GM23338 (cell line): ENCODE measurements at regions not wholly inside any gene's neighbourhood (a gene's known extent, or its start where the extent isn't known, plus 50 kb on each side); places are given as distances from the start of the nearest gene placed in this dataset.

Source experiments
- CREB1 ChIP-seq: fragments of 250-450 bp; sonication (Bioruptor Pico); IDR thresholded peaks from 2 replicates; pipeline ENCODE4 v1.5.0; 2020; ENCODE audit warnings: low read depth, mild to moderate bottlenecking, moderate library complexity
- EZH2 ChIP-seq: fragments of 200-600 bp; sonication (generic); IDR thresholded peaks from one replicate; pipeline ENCODE4 v1.8.0; 2017; ENCODE audit warnings: antibody characterized with exemption, mild to moderate bottlenecking, low read depth; ENCODE audit not compliant: unreplicated experiment
- EZH2phosphoT487 ChIP-seq: fragments of 200-600 bp; sonication (generic); IDR thresholded peaks from one replicate; pipeline ENCODE4 v1.8.1; 2018; ENCODE audit warnings: antibody characterized with exemption; ENCODE audit not compliant: unreplicated experiment
- POLR2AphosphoS5 ChIP-seq: IDR thresholded peaks from 2 replicates; pipeline ENCODE4 v1.6.1; 2016; ENCODE audit warnings: antibody characterized with exemption, low read depth
- ZNF331 ChIP-seq: fragments of 250-450 bp; sonication (Bioruptor Pico); IDR thresholded peaks from 2 replicates; pipeline ENCODE4 v1.5.0; 2020; ENCODE audit warnings: low read depth, mild to moderate bottlenecking, moderate library complexity
- TF ChIP-seq, protein P1 (sequence below), 2 experiments: fragments of 200-600 bp in 1 of 2; sonication (generic) in 1 of 2; conservative IDR thresholded peaks; 2 replicates each; pipeline versions ENCODE4 v1.5.1 to v1.6.1; 2016 to 2017; ENCODE audit warnings: antibody characterized with exemption in 2 of 2, low read depth in 2 of 2, mild to moderate bottlenecking in 2 of 2, moderate library complexity in 1 of 2
- TF ChIP-seq, protein P2 (sequence below): IDR thresholded peaks from 2 replicates; pipeline ENCODE4 v1.6.1; 2016; ENCODE audit warnings: antibody characterized with exemption
- TF ChIP-seq, protein P3 (sequence below): IDR thresholded peaks from one replicate; pipeline ENCODE4 v1.6.1; 2018; ENCODE audit warnings: antibody characterized with exemption; ENCODE audit not compliant: unreplicated experiment

DNA sequence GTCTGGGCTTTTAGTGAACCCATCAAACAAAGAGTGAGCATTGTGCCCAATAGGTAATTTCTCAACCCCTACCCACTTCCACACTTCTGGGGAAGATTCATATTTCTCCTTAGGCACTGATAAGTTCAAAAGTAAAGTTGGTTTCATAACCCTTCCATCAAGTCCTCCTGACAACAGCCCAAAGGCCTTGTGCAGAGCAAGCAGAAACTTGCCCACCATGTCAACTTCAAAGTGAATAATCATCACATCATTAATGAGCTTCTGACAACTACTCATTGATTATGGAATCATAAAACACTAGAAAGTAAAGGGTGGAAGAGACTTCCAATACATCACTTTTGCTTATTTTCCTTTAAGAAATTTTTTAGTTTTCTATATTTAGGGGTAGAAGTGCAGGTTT is 163.3 kb upstream of the HSFY2 start:
- TF ChIP-seq EZH2phosphoT487 (no peak), POLR2AphosphoS5 (no peak), EZH2 (no peak), CREB1 (CRISPR knock-in tag) (no peak), ZNF331 (CRISPR knock-in tag) (no peak)
- TF ChIP-seq, protein P1, sequence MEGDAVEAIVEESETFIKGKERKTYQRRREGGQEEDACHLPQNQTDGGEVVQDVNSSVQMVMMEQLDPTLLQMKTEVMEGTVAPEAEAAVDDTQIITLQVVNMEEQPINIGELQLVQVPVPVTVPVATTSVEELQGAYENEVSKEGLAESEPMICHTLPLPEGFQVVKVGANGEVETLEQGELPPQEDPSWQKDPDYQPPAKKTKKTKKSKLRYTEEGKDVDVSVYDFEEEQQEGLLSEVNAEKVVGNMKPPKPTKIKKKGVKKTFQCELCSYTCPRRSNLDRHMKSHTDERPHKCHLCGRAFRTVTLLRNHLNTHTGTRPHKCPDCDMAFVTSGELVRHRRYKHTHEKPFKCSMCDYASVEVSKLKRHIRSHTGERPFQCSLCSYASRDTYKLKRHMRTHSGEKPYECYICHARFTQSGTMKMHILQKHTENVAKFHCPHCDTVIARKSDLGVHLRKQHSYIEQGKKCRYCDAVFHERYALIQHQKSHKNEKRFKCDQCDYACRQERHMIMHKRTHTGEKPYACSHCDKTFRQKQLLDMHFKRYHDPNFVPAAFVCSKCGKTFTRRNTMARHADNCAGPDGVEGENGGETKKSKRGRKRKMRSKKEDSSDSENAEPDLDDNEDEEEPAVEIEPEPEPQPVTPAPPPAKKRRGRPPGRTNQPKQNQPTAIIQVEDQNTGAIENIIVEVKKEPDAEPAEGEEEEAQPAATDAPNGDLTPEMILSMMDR (conservative IDR thresholded peaks at IDR 0.05; ENCODE audit: low read depth in 2 of 2), result no peak
- TF ChIP-seq, protein P2, sequence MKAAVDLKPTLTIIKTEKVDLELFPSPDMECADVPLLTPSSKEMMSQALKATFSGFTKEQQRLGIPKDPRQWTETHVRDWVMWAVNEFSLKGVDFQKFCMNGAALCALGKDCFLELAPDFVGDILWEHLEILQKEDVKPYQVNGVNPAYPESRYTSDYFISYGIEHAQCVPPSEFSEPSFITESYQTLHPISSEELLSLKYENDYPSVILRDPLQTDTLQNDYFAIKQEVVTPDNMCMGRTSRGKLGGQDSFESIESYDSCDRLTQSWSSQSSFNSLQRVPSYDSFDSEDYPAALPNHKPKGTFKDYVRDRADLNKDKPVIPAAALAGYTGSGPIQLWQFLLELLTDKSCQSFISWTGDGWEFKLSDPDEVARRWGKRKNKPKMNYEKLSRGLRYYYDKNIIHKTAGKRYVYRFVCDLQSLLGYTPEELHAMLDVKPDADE, result no peak
- TF ChIP-seq, protein P3, sequence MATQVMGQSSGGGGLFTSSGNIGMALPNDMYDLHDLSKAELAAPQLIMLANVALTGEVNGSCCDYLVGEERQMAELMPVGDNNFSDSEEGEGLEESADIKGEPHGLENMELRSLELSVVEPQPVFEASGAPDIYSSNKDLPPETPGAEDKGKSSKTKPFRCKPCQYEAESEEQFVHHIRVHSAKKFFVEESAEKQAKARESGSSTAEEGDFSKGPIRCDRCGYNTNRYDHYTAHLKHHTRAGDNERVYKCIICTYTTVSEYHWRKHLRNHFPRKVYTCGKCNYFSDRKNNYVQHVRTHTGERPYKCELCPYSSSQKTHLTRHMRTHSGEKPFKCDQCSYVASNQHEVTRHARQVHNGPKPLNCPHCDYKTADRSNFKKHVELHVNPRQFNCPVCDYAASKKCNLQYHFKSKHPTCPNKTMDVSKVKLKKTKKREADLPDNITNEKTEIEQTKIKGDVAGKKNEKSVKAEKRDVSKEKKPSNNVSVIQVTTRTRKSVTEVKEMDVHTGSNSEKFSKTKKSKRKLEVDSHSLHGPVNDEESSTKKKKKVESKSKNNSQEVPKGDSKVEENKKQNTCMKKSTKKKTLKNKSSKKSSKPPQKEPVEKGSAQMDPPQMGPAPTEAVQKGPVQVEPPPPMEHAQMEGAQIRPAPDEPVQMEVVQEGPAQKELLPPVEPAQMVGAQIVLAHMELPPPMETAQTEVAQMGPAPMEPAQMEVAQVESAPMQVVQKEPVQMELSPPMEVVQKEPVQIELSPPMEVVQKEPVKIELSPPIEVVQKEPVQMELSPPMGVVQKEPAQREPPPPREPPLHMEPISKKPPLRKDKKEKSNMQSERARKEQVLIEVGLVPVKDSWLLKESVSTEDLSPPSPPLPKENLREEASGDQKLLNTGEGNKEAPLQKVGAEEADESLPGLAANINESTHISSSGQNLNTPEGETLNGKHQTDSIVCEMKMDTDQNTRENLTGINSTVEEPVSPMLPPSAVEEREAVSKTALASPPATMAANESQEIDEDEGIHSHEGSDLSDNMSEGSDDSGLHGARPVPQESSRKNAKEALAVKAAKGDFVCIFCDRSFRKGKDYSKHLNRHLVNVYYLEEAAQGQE, result no peak
